ENCODE measurements at regions not wholly inside any gene's neighbourhood (a gene's known extent, or its start where the extent isn't known, plus 50 kb on each side); places are given as distances from the start of the nearest gene placed in this dataset.

DNA sequence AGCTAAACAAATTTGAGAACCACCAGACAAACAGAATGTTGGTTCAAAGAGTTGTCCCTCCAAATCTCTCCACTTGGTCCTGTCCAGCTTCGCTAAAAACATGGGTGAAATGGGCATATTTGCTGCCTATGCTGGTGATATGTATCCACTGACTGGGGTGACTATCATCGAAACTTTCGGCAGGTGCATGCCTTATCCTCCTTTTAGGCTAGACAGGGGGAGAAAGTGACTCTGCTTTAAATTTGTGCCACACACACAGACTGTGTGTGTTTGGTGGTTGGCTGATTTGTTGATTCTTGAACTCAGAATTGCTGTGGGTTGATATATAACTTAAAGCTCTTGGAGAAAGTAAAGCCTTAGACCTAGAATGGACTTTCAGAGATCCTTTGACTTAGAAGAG, 324.1 kb upstream of the NT5C1B start:
- TF ChIP-seq, protein P1, sequence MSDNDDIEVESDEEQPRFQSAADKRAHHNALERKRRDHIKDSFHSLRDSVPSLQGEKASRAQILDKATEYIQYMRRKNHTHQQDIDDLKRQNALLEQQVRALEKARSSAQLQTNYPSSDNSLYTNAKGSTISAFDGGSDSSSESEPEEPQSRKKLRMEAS (IDR thresholded peaks at IDR 0.05): no peak
- TF ChIP-seq TCF12 (IDR thresholded peaks at IDR 0.05; ENCODE audit: low read depth): no peak
- TF ChIP-seq, protein P2, sequence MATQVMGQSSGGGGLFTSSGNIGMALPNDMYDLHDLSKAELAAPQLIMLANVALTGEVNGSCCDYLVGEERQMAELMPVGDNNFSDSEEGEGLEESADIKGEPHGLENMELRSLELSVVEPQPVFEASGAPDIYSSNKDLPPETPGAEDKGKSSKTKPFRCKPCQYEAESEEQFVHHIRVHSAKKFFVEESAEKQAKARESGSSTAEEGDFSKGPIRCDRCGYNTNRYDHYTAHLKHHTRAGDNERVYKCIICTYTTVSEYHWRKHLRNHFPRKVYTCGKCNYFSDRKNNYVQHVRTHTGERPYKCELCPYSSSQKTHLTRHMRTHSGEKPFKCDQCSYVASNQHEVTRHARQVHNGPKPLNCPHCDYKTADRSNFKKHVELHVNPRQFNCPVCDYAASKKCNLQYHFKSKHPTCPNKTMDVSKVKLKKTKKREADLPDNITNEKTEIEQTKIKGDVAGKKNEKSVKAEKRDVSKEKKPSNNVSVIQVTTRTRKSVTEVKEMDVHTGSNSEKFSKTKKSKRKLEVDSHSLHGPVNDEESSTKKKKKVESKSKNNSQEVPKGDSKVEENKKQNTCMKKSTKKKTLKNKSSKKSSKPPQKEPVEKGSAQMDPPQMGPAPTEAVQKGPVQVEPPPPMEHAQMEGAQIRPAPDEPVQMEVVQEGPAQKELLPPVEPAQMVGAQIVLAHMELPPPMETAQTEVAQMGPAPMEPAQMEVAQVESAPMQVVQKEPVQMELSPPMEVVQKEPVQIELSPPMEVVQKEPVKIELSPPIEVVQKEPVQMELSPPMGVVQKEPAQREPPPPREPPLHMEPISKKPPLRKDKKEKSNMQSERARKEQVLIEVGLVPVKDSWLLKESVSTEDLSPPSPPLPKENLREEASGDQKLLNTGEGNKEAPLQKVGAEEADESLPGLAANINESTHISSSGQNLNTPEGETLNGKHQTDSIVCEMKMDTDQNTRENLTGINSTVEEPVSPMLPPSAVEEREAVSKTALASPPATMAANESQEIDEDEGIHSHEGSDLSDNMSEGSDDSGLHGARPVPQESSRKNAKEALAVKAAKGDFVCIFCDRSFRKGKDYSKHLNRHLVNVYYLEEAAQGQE (IDR thresholded peaks at IDR 0.05; ENCODE audit: low read depth): no peak
- TF ChIP-seq FOXM1 (IDR thresholded peaks at IDR 0.05; ENCODE audit: borderline replicate concordance, low read depth): no peak
- TF ChIP-seq TEAD4 (IDR thresholded peaks at IDR 0.05): no peak
- TF ChIP-seq, protein P3, sequence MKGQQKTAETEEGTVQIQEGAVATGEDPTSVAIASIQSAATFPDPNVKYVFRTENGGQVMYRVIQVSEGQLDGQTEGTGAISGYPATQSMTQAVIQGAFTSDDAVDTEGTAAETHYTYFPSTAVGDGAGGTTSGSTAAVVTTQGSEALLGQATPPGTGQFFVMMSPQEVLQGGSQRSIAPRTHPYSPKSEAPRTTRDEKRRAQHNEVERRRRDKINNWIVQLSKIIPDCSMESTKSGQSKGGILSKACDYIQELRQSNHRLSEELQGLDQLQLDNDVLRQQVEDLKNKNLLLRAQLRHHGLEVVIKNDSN (IDR thresholded peaks at IDR 0.05): no peak
- no peak for TF ChIP-seq NFIC (IDR thresholded peaks at IDR 0.05)
- no peak for TF ChIP-seq EP300 (IDR thresholded peaks at IDR 0.05; ENCODE audit: borderline replicate concordance)
- TF ChIP-seq YY1 (IDR thresholded peaks at IDR 0.05; ENCODE audit: low read depth): no peak

DNA sequence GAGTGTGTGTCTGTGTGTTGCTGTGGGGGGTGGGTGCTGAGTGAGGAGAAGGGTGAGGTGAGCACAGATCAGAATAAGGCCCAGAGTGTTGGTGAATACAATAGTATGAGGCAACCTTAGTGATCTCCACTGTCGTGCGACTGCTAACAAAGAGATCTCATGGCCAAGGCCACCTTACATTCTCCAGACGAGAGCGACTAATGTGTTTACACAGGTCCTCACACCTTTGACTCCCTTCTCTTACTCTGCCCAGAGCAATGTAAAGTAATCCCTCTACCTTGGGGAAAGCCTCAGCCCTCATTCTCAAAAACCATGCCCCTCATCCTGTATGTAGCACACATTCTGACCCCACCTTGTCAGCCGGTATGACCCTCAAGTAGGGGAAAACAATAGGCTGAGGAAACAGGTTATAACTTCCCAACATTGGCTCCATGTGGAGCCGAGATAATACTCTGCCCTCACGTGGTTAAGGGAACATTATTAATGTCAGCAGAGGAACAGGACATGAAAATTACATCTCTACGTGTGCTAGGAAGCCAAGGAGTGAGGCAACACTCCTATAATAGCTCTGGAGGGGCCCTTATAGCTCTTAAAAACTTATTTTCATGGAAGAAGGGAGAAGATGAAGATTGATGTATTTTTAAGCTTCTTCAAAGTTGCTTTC, 323.0 kb upstream of the NT5C1B start:
- TF ChIP-seq, protein P3 (IDR thresholded peaks at IDR 0.05): no peak
- no peak for TF ChIP-seq YY1 (IDR thresholded peaks at IDR 0.05; ENCODE audit: low read depth)

DNA sequence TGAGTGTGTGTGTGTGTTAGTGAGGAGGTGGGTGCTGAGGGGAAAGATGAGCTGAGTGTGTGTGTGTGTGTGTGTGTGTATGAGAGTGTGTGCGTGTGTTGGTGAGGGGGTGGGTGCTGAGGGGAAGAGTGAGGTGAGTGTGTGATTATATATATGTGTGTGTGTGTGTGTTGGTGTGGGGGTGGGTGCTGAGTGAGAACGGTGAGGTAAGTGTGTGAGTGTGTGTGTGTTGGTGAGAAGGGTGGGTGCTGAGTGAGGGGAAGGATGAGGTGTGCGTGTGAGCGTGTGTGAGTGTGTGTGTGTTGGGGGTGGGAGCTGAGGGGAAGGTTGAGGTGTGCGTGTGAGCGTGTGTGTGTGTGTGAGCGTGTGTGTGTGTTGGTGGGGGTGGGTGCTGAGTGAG, 322.0 kb upstream of the NT5C1B start:
- TF ChIP-seq, protein P2 (IDR thresholded peaks at IDR 0.05; ENCODE audit: low read depth): no peak
- TF ChIP-seq YY1 (IDR thresholded peaks at IDR 0.05; ENCODE audit: low read depth): no peak
- no peak for TF ChIP-seq CREB1 (IDR thresholded peaks at IDR 0.05; ENCODE audit: low read depth)
- no peak for TF ChIP-seq NFIC (IDR thresholded peaks at IDR 0.05)
- no peak for TF ChIP-seq ZBTB7A (IDR thresholded peaks at IDR 0.05; ENCODE audit: low read depth)
- TF ChIP-seq, protein P3 (IDR thresholded peaks at IDR 0.05): no peak

DNA sequence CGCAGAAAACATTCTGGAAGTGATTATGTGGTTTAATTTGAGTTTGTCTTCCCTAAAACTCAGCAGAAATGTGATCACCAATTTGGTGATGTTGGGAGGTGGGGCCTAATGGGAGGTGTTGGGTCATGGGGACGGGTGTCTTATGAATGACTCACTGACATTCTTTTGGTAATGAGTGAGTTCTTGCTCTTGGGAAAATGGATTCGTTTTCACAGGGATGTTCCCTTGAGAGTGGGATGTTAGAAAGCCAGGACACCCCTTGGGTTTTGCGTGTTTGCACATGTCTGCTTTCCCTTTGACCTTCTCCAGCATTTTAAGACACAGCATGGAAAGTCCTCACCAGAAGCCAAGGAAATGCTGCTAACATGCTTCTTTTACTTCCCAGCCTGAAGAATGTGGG, 321.5 kb upstream of the NT5C1B start:
- TF ChIP-seq TEAD4 (IDR thresholded peaks at IDR 0.05) (no peak; the same call in 1 of the 2 replicates), YY1 (IDR thresholded peaks at IDR 0.05; ENCODE audit: low read depth) (no peak), ZBTB7A (IDR thresholded peaks at IDR 0.05; ENCODE audit: low read depth) (no peak), CREB1 (IDR thresholded peaks at IDR 0.05; ENCODE audit: low read depth) (no peak), TAF1 (IDR thresholded peaks at IDR 0.05; ENCODE audit: low read depth) (no peak), CEBPB (IDR thresholded peaks at IDR 0.05) (no peak), EP300 (IDR thresholded peaks at IDR 0.05; ENCODE audit: borderline replicate concordance) (no peak), TCF12 (IDR thresholded peaks at IDR 0.05; ENCODE audit: low read depth) (no peak), RAD21 (IDR thresholded peaks at IDR 0.05; ENCODE audit: low read depth) (no peak), EGR1 (IDR thresholded peaks at IDR 0.05) (no peak), NFIC (IDR thresholded peaks at IDR 0.05) (no peak), FOXM1 (IDR thresholded peaks at IDR 0.05; ENCODE audit: borderline replicate concordance, low read depth) (no peak)
- TF ChIP-seq, protein P2 (IDR thresholded peaks at IDR 0.05; ENCODE audit: low read depth): no peak
- TF ChIP-seq, protein P3 (IDR thresholded peaks at IDR 0.05): no peak
- TF ChIP-seq, protein P1 (IDR thresholded peaks at IDR 0.05): no peak
